ENCODE measurements at regions not wholly inside any gene's neighbourhood (a gene's known extent, or its start where the extent isn't known, plus 50 kb on each side); places are given as distances from the start of the nearest gene placed in this dataset.

DNA sequence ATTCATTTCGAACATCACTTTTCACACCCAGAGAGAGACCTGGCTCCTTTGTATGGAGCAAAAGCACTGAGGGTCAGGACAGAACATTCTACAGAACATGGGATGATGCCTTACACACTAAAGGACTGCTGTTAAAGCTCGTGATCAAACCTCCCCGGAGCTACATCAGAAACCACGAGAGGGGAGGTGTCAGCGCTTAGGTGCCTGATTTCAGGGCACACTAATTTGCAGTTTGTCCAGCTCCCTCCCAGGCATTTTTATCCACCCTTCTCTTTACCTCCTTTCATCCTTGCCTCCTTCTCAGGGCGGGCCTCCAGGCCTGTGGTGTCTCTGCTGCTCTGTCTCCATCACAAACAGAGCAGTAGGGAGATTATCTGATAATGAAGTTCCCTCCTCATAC, 127.5 kb downstream of the VPREB1 start (continued):
- TF ChIP-seq, protein P1, sequence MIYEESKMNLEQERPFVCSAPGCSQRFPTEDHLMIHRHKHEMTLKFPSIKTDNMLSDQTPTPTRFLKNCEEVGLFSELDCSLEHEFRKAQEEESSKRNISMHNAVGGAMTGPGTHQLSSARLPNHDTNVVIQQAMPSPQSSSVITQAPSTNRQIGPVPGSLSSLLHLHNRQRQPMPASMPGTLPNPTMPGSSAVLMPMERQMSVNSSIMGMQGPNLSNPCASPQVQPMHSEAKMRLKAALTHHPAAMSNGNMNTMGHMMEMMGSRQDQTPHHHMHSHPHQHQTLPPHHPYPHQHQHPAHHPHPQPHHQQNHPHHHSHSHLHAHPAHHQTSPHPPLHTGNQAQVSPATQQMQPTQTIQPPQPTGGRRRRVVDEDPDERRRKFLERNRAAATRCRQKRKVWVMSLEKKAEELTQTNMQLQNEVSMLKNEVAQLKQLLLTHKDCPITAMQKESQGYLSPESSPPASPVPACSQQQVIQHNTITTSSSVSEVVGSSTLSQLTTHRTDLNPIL (CRISPR knock-in tag; IDR thresholded peaks at IDR 0.05): no peak; the same call in 1 of the 2 replicates
- TF ChIP-seq TRIM28 (IDR thresholded peaks at IDR 0.05) (no peak), CBX8 (IDR thresholded peaks at IDR 0.05; ENCODE audit: borderline replicate concordance, extremely low read depth, low read depth, low read length, poor library complexity, severe bottlenecking) (no peak), CTCF (IDR thresholded peaks at IDR 0.05 in 2 of 3, conservative IDR thresholded peaks at IDR 0.05 in 1 of 3; ENCODE audit: insufficient read depth in 2 of 3, low read depth in 1 of 3, low read length in 3 of 3) (no peak), GTF2A2 (tag; IDR thresholded peaks at IDR 0.05) (no peak), BHLHE40 (IDR thresholded peaks at IDR 0.05; ENCODE audit: low read length) (no peak), ILK (tag; IDR thresholded peaks at IDR 0.05; ENCODE audit: borderline replicate concordance, low read depth) (no peak), GATAD2A (IDR thresholded peaks at IDR 0.05) (no peak), DMBX1 (CRISPR knock-in tag; IDR thresholded peaks at IDR 0.05; ENCODE audit: borderline replicate concordance) (no peak), STAT5A (IDR thresholded peaks at IDR 0.05; ENCODE audit: borderline replicate concordance, low read length) (no peak), E2F1 (CRISPR knock-in tag; IDR thresholded peaks at IDR 0.05) (no peak), NFIX (CRISPR knock-in tag; IDR thresholded peaks at IDR 0.05; ENCODE audit: low read depth) (no peak), CTCFL (IDR thresholded peaks at IDR 0.05; ENCODE audit: borderline replicate concordance, insufficient read depth, low read depth, low read length, poor library complexity, severe bottlenecking) (no peak)
- TF ChIP-seq, protein P2, sequence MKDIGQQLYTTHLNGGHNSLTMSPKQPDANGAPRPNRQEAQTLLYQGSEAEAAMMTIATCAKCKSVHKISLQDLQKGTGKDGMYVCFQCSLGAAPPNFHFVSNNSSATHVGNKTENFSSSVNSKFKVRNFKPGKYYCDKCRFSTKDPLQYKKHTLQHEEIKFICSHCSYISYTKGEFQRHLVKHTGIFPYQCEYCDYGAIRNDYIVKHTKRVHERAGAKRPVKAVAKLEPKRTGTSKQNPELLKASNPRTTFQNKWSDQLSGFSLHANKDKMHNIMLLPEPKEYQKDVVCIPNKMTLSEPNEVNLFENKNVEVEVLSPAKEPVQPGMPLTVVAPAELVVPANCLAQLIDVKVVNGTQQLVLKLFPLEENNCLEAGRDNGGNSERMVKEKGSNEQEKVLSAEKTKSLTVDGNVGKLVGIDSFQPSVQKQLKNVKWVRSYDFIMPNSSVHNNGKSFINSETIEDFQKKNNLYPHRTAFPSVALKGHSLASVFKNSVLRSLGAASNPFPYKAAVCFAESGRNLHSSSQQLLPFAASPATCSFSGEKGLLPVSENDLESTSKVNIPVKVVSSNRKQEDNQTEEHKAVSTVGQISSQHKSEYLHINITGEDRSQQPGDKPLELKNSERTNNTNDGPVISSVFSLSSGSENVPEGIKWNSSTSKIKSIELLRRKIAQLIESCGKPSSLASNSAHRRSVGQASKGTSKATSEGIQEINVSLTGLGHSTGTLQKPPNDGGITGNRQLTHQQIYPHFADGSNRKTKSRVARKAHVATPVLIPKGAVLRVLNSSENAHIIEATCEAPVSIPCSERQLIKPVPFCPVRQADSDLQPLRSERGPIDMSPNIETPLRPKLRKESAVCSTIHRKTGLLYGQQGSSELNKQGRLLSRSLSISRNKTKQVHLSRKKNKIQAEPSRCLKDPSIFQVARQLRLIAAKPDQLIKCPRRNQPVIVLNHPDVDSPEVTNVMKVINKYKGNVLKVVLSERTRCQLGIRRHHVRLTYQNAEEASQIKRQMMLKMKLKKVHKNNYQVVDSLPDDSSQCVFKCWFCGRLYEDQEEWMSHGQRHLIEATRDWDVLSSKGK (CRISPR knock-in tag; IDR thresholded peaks at IDR 0.05): no peak
